Hematopoietic multipotent progenitor cell treated with erythropoietin and hydrocortisone succinate and interleukin-3 and kit ligand, for 17 days (in vitro differentiated cells): ENCODE measurements at regions not wholly inside any gene's neighbourhood (a gene's known extent, or its start where the extent isn't known, plus 50 kb on each side); places are given as distances from the start of the nearest gene placed in this dataset.

ENCODE experiments used
- DNase-seq: peaks from one replicate; pipeline ENCODE4 v3.0.0-alpha.2; 2015; ENCODE audit warnings: low spot score

DNA sequence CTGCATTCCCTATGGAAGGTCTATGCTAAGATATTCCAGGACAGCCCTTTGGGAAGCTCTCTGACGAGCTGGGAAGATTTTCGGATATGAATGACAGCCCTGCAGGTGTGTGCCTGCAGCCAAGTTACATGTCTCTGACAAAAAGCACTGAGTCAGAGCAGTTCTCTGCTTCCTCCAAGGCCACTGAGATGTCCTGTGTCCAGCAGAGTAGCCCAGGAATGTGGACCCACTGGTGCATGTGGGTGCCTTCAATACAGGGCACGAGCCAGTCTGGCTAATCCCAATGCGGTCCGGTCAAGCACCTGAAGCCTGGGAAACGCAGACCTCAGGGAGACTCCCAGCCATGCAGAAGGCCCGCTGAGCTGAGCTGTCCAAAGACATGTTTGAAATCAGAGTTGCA is 565.7 kb downstream of the TCERG1L start:
- DNase-seq: no peak

DNA sequence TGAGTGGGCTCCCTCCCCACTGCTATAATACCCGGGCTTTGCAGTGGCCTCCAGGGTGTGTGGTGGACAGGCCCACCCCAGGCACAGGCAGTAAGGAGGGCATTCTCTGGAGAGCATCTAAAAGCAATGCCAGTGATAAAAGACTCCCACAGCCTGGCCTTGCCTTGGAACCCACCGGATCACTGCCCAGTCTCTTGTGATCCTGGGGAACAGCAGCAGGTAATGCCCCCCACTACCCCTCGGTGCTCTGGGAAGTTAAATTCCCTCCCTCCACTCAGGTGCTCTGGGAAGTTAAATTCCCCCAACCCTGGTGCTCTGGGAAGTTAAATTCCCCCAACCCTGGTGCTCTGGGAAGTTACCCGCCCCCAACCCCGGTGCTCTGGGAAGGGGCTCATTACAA is 565.2 kb downstream of the TCERG1L start:
- DNase-seq: no peak

DNA sequence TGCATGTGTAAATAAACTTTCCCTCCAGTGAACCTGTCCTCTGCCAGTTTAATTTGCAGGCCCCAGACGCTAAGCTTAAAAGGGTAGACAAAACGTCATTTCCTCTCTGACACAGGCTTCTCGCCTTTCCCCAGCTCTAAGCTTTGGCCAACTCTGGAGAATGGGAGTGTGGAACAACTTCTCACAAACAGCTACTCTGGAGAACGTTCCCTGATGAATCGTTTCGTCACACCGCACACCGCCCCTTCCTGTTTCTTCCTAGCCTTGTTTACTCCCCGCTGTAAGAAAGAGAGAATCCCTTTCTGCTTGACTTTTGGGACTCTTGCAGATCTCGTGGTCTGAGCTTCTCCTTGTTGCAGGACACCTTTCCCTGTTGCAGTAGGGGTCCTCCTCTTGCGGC is 564.2 kb downstream of the TCERG1L start:
- DNase-seq: no peak

DNA sequence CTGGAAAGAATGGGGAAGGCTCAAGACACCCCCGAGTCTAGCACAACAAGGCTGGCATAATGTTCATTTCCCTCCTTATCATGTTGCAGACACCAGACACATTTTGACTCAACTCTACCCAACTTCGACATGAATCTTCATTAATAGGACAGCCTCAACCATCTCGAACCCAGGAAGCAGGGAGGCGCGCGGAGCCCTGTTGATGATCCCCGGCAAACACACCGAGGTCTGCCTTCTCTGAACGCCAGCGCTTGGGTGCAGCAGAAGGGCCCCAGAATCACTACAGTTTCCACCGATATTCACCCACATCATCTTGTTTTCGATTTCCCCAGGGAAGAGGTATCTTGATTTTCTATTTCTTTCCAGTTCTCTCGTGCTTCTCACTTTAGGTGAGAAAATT is 563.6 kb downstream of the TCERG1L start:
- DNase-seq: no peak

DNA sequence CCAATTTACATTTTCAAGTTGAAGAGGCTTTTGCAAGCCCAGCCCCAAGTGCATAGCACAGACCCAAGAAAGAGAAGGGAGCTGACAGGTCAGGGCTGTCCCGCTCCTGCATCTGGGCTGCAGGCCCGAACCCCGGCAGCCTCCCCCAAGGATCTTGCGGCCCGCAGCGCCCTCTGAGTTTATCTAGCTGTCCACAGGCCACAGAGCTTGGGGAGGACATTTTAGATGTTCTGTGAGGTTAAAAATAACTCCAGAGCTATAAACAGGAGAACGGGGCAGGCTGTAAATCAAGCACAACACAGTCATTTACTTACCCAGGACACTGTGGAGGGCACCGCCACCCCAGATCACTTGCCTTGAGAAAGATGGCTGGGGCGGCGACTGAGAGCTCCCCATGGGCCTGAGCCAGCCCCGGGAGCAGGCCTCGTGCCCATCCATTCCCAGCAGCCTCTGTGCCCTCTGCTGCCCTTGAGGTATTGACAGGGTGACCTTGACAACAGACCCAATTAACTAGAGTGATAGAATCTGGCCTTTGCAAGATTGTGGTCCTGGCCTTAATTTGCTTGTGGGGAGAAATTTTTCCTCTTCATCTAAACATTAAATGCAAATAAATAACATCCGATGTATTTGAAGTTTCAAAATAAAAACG is 563.0 kb downstream of the TCERG1L start:
- DNase-seq: no peak

DNA sequence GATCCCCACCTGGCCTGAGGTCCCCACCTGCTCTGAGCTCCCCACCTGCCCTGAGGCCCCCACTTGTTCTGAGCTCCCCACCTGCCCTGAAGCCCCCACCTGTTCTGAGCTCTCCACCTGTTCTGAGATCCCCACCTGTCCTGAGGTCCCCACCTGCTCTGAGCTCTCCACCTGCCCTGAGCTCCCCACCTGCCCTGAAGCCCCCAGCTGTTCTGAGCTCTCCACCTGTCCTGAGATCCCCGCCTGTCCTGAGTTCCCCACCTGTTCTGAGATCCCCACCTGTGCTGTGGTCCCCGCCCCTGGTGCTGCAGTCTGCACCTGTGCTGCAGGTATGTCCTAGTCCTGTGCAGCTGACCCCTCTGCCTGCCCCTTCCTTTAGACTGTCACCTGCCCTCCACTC is 561.6 kb downstream of the TCERG1L start:
- no peak for DNase-seq

DNA sequence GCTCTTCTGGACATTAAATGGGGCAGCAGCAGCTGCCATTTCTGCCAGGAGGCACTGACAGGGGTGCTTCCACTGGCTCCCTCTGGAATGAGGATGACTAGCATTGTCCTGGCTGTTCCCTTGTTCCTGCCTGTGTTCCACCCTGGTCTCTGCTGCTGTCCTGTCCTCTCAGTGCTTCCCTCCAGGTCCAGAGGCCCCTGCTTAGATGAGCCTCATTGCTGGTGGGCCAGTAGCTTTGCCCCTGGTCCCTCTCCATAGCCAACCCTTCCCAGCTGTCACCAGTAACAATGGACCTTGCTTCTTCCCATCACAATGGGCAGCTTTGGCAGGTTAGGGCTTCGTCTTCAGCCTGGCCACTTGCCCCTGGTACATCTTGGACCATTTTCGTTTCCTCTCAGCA is 561.1 kb downstream of the TCERG1L start:
- DNase-seq: no peak

DNA sequence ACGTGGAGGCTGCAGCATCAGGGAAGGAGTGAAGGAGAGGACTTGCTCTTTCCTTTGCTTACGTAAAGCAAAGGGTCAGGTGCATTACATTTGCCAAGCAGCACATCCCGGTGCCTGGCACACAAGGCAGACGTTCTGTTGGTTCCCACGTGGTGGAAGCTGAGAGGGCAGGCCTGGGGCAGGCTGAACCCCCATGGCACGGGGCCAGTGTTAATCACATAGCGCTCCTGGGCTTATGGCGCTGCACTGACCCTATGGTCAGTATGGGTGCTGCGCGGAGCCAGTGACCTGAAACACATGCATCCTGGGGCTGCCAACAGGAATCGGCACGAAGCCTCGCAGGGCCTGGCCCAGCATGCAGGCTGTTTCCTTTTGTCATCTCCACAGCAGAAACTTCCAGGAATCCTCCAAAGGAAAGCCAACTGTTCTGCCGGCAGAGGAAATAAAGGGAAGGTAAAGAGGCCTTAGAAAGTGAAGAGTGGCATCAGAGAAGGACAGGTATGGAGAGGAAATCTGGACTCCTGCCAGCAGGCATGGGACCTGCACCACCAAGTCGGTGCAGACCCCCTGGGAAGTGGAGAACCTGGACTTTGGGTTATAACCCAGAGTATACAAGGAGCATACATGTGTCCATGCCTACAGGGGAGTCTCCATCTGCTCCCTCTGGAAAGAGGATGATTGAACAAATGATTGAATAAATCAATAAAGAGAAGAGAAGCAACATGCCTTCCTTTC is 560.2 kb downstream of the TCERG1L start:
- no peak for DNase-seq

DNA sequence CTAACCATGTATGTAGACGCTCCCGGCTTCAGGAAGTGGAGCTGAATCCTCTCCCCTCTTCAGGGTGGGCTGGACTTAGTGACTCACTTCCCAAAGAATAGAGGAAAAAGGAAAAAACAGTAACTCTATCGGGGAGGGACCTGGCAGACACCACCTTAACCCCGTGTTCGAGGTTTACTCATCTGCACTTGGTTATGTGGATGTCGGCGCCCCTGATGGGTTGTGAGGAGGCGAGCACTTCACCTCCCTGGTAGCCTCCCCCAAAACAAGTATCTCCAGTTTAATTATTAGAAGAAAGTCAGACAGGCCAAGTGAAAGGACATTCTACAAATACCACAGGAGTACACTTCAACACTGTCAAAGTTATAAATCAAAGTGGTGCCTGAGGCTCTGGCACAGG is 559.7 kb downstream of the TCERG1L start:
- DNase-seq: no peak

DNA sequence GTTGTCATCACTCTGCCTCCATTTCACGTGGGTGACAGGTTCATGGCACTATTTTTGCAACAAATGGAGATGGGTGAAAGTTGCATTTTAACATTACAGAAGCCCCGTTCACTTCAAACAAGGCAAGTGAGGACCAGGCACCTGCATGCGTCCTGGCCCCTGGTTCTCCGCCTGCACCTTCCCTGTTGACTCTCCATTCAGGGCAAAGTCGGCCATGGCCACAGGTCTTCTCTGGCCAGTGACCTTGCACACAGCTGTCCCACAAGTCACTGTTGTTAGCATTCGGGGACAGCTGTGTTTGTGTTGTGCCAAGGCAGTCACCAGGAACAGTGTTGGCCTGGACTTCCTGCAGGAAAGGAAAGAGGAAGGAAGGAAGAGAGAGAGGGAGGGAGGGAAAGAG is 554.9 kb downstream of the TCERG1L start:
- DNase-seq: no peak

DNA sequence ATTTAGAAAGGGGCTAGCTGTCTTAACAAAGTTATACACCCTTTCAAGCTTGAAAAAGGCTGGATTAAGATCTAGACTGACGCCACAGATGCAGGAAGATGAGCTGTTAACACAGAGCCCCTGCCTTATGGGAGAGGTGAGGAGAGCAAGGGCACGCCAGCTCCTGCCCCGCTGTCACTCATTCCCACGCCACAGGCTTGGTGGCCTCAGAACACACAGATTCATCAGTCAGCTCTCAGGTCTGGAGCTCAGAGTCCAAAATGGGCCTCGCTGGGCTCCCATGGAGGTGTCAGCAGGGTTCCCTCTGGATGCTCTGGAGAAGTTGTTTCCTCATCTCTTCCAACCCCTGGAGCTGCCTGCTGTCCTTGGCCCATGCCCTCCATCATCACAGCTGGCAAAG is 554.2 kb downstream of the TCERG1L start:
- DNase-seq: no peak

DNA sequence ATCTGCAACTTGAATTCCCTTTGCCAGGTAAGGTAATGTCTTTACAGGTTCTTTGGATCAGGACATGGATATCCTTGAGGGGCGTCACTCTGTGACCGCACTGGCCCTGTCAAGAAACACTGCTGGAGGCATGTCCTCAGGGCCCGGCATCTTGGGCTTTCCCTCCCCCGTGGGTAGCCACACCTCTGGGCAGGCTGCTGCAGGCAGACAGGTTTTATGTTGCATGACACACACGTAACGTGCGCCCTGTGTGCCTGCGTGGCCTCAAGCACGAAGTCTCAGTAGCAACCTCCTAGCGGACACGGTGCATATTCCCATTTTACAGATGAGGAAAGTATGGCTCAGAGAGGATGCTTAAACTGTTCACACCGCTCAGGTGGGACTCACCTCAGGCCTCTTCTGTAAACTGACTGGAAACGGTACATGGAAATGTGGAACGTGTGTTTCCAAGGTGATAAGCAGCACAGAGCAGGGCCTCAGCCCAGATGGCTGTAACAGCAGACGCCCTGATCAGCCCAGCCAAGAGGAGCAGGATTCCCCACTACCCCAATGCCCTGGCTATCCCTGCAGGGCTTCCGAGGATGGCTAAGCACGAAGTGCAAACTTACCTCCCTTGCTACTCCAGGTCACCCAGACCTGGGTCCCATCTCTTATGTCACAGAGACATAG is 553.6 kb downstream of the TCERG1L start:
- no peak for DNase-seq

DNA sequence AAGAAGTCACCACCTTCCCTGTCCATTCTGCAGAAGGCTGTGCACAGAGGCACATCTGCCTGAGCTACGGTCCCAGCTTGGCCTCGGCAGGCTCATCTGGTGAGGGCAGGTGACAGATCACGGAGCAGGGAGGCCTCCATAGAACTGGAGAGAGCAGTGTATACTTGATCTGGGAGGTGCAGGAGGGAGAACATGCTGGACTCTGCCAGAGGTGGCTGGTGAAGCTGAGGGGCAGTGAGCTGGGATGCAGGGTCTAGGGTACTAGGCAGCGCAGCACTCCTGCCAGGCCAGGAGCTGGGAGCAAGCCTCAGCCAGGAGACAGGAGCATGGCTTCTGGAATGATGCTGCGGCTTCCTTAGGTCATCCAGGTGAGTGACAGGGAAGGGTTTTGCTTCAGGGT is 553.0 kb downstream of the TCERG1L start:
- no peak for DNase-seq

DNA sequence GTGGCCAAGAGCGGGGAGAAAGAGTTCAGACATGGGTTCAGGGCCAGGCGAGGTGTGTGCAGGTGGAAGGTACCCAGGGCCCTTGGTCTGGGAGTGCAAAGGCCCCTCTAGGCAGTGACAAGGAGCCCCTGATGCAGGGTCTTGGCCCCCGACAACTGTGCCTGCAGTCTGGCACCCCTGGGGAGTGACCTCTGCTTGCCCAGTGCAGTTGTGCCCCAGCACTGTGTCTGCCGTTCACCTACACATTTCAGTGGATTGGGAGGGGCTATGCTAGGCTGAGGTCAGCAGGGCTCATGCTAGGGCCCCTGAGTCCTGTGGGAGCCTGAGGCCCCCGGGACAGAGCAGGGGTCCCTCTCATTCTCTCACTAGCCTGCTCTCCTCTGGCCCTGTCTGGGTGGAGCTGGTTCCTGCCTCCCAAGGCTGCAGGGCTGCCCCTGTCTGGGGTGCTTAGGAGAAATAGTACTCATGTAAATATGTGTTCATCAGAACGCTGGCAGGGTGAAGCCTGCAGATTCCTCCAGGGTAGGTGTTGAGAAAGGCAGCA is 550.4 kb downstream of the TCERG1L start:
- no peak for DNase-seq

DNA sequence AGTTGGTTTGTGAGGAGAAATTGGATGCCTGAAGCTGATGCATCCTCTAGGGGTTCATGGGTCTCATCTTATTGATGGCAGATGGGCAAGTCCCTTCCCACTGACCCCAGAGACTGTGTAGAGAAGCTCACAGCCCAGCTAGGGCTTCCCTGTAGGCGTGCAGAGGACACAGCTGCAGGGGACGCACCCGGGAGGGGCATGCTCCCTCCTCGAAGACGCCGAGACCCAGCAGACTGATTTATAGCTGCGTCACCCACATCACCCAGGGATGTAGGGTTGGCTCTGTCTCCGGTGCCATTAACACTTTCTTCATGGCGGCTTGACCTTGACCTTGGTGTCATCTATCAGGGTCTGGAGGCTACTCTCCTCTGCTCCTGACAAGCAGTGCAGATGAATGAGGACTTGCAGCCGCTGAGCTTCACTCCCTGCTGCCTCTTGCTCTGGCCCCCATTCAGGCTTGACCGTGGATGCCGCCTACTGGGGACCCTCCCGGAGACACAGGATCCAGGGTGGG is 549.7 kb downstream of the TCERG1L start:
- no peak for DNase-seq

DNA sequence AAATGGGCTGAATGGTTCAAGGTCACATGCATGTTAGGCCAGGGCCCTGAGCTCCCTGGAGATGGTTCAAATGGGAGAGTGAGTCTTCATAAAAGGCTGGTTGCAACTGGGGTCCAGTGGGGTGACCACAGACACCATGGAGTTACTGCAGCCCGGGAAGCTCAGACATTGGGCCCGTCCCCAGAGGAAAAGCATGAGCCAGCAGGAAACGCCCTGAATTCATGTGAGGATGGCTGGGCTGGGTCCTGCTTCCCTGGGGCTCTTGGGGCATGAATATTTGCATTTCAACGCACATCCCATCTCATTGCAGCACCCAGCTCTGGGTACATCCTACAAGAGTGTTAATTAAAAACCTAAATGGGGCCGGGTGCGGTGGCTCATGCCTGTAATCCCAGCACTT is 549.0 kb downstream of the TCERG1L start:
- DNase-seq: no peak

DNA sequence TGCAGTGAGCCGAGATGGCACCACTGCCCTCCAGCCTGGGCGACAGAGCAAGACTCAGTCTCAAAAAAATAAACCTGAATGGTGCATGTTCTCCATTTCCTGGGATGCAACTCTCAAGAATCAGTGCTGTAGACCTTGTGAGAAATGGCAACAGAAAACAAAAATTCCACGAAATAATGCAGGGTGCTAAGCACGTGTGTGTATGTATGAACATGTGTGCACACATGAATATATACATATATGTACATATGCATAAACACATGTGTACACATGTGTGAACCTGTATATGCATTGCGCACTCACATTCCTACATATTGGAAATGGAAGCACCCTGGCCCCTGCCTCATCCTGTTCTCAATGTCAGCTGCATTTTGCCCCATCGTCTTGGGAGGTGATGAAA is 548.5 kb downstream of the TCERG1L start:
- no peak for DNase-seq

DNA sequence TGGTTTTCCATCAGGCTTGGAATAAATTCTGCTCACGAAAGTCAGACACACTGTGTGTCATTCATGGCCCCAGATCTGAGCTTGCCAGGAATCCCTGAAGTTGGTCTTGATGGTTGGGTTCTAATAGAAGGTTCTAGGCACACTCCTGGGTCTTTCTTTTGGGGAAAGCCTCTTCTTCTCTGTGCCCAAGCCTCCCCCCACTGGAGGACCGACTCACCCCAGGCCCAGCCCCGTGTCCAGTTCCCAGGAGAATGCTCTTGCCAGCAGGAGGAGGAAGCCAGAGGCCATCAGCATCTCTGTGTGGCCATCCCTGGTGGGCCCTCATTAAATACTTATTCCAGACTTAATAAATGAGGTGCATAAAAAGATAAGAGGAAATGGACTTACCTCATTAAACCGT is 548.0 kb downstream of the TCERG1L start:
- DNase-seq: no peak

DNA sequence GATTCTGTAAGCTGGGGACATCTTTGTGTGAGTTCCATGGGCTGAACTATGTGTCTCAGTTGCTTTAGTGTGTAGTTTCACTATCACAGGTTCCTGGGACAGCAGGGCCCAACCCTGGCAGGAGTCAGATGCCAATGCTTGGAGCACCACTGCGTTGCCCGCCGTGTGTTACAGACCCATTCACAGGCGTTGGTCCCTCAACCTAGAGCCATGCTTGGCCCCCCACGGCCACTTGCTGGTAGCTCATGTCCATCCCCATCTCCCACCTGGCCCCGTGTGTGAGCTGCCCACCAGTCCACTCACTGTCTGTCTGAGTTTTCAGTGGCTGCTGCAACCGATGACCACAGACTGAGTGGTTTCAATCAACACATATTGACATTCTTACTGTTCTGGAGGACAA is 546.9 kb downstream of the TCERG1L start:
- no peak for DNase-seq

DNA sequence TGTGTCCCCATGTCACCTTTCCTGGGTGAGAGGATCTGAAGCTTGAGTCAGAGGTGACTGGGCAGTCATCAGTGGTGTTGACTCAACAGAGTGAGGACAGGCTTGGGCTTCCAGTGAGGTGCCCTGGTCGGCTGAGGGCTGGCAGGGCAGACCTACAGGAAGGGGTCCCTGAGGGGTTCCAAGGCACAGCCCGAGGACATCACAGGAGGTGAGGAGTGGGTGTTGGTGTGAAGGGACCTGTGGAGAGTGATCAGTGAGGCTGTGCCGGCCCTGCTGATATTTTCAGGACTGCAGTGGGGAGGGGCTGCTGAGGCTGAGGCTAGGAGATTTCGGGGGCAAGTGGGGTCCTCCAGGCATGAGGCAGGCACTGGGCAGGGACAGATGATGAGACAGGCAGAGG is 545.5 kb downstream of the TCERG1L start:
- no peak for DNase-seq

DNA sequence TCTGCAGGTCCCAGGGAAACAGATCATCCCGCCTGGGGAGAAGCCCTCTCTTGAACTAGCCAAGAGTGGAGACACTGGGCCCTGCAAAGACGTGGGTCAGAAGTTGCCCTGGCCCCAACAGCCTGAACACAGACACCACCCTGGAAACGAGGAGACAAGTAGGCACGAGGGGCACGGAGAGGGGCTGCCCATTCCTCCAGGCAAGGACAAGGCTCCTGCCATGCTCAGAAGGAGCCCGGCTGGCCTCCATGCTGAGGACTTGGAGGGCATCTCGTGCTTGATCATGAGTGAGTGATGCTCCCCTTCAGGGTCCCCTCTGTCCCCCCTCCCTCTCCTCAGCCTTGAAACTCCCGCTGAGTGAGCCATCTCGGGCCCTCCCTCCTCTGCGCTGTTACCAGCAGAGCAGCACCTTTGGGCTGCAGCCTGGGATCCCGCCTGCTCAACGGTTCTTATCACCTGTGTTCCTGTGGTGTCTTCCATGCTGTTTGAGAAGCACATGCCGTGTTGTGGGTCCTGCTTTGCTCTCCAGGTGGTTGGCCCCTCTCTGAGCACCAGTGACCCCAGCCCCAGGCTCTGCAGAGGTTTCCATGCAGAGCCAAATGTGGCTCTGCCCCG is 544.3 kb downstream of the TCERG1L start:
- no peak for DNase-seq

DNA sequence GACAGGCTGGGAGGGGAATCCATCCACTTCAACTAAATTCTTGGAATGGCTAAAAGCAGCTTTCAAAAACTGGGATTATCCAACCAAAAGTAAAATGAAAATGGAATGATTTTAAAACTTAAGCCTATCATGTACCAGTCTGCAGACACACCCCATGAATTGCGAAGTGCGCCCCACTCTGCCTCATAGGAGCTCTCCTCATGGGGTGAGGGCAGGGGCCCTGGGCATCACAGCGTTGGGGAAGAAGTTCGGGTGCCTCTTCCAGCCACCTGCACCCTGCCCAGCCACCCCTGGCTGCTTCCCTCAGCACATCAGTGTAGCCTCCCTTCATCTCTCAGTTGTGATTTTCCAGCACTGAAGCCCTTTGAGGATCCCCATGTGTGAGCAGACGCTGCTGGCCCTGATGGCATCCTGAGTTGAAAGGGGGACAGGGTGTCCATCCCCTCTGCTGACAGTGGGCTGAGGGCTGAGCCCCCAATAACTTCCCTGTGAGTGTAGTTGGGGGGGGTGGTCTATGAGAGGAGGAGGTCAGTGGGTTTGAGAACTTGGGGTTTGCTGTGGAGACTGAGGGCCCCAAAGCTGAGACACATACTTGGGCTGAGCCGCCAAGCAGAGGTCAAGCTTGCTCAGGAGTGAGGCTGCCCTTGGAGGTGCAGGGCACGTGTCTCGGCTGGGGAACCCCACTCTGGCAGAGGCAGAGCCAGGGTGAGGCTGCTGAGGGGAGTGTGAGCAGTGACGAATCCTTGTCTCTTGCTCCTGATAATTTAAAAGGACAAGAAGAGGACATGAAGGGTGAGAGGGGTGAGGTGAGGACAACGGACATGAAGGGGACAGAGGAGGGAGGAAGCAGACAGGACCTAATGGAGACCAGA is 542.1 kb downstream of the TCERG1L start:
- DNase-seq: no peak
